ENCODE measurements at regions not wholly inside any gene's neighbourhood (a gene's known extent, or its start where the extent isn't known, plus 50 kb on each side); places are given as distances from the start of the nearest gene placed in this dataset.
"Not testable (repeated sequence)": the region's sequence is repeated elsewhere in the genome, so short reads cannot be mapped to it uniquely, and the experiment has no call there.

GRCh38 chr3:10706156-10706739, 109.8 kb upstream of the SLC6A11 start:
- no peak for DNase-seq (ENCODE audit: low read depth)

GRCh38 chr3:10706740-10707399, 109.2 kb upstream of the SLC6A11 start:
- DNase-seq (ENCODE audit: low read depth), result no peak

DNA sequence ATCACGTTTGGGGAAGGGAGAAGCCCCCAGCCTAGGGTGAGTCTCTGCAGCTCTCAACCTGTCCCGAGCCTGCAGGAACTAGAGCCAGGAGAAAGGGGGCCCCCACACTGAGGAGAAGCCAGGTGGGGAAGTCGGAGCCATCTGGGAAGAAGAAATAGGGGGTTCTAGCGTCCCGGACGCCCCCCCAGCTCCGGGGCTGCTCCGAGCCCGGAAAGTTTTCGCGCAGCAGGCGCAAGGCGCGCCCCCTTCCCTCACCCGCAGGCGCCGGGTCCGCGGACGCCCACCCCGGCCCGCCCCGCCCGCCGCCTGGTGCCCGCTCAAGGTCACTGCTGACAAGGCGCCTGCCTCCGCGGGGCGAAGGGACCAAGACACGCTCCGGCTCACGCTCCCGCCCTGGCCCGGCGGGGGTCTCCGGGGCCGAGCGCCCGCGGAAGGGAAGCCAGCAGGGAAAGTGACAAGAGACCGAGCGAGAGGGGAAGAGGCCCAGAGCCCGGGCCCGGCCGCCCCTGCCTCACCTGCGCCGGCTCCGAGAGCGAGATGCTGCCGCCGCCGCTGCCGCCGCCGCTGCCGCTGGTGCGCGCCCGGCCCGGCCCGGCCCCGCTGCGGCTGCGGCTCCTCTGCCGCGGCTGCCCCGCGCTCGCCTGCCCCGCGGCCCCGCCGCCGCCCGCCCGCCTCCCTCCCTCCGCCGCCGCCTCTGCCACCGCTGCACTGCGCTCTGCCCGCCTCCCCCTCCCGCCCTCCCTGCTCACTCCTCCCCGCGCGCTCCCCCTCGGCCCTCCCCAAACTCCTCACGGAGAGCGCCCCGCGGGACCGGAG, 108.4 kb upstream of the SLC6A11 start:
- no peak for DNase-seq (ENCODE audit: low read depth)

DNA sequence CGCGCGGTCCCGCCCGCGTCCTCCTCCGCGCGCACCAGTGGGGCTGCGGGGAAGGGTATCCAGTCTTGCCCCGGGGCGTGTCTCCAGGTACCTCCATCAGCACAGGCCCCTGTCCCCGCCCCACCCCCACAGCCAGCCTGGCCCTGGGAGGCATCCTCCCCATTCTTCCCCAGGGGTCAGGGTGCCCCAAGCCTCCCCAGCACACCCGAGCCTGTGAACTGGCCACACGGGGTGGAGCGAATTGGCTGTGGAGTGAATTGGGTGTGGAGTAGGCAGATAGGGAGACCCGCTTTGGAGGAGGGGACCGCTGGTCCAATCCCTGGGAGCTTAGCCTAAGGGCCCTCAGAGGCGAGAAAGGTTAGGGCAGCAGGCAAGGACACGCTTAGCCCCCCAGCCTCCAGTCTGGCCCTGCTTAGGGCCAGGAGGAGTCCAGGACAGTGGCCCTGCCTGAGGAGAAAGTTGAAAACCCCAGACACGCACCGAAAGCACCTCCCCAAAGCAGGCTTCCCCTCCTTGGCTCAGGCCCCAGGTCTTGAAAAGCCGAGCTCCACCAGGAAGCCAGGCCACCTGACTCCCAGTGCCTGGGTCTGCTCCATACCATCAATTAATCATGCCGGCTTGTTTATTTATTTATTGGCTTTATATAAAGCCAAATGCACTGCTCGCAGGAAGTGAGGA, 107.7 kb upstream of the SLC6A11 start:
- DNase-seq (ENCODE audit: low read depth), result no peak

DNA sequence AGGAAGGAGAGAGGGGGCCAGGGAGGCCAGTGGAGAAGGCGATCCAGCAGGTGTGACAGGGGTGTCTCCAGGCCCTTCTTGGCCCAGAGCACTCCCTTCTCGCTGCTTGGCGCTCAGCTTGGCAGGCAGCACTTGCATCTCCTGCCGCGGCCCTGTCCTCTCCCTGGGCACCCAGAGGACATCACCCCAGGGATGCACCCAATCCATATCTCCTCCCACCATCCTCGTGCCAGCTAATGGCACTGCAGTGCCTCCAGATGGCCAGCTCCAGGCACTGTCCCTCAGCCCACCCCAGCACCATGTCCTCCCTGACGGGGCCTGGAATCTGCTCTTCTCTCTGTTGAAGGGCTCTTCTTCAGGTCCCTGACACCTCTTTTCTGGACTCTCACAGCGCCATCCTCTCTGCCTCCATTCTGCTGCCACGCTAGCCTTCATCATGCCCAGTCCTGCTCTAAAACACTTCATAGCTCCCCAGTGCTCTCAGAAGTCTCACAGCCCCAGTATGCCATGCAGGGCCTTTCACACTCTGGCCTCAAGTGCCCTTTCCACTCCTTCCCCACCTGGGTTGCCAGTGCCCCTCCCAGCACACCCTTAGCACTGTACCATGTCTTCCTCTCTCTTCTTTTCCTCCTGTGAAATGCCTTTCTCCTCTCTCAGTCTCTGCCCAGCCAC, 106.8 kb upstream of the SLC6A11 start:
- no peak for DNase-seq (ENCODE audit: low read depth)

DNA sequence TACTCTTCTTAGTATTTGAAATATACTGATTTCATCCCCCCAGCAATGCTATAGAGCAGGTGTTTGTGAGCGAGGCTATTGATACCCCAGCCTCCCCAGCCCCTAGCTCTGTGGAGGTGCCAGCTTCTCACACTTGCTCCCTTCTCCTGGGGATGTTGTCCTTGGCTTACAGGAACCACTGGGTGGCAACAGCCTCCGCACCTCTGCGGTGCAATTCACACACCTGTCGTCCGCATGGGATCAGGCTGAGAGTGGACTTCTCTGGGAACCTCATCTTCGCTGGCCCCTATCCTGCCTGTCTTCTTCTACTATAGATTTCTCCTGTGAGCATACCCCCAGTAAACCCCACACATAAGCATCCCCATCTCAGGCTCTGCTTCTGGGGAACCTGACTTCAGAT, 103.9 kb upstream of the SLC6A11 start:
- DNase-seq (ENCODE audit: low read depth), result no peak

- DNase-seq (ENCODE audit: low read depth), result no peak
These were observed 102.4 kb upstream of the SLC6A11 start for GRCh38 chr3:10713656-10714055.

DNA sequence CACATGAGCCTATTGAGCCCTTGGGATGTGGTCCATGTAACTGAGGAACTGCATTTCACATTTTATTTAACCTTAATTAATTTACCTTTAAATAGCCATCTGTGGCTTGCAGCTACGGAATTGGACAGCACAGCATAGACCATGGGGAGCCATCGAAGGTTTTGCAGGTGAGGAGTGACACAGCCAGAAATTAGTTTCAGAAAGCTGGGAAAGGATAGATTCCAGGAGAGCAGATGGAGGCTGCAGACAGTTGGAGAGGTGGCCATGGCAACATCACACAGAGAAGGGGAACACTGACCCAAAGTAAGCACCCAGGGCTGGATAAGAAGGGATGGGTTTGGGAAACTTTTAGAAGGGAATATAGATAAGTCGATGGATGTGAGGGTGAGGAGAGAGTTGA, 100.1 kb upstream of the SLC6A11 start:
- DNase-seq (ENCODE audit: low read depth), result no peak

DNA sequence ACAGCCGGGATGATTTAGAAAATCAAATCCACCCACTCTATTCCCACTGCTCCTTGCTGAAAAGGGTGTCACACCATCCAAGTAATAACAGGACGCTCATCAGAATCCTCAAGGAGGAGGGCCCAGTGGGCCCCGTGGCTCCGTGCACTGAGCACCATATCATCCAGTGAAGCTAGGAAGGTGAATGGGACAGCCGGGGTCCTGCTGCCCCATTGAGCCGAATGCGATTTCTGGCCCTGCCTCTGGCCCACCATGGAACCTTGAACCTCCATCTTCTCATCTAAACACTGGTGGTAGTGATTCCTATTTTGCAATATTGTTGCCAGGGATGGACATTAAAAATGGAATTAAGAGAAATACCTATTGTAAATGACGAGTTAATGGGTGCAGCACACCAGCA, 99.1 kb upstream of the SLC6A11 start:
- DNase-seq (ENCODE audit: low read depth), result no peak

DNA sequence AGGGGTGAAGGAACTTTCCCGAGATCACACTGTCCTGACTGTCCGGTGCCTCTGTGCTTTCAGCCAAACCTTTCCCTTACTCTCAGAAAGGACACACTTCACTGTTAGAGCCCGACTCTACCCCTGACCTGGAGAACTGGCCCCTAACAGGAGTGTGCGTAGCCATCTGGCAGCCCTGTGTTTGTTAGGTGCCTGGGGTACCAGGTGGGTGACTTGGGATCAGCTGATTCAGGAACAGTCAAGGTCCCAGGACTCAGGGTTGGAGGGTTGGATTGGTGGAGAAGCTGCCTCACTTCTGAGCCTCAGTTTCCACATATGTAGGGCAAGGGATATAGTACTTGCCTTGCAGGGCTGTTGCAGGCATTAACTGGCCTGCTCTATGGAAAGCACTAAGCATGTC, 98.3 kb upstream of the SLC6A11 start:
- DNase-seq (ENCODE audit: low read depth), result no peak

- no peak for DNase-seq (ENCODE audit: low read depth)
These were observed 94.9 kb upstream of the SLC6A11 start for GRCh38 chr3:10721101-10721500.

DNA sequence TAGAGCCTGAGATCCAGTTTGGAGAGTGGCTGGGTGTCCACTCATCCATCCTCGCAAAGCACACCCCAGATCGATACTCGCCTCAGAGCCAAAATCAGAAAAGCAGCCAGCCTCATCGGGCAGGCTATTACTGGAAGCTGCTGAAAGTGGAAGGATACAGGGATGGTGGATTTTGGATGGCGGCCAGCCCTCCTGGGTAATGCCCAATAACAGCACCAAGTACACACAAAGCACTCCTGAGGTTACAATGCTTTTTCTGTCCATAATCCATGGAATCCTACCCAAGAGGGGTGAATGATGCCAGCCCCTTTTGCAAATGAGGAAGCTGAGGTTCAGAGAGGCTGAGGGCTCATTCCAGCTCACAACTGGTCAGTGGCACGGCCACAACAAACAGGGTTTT, 93.1 kb upstream of the SLC6A11 start:
- no peak for DNase-seq (ENCODE audit: low read depth)

DNA sequence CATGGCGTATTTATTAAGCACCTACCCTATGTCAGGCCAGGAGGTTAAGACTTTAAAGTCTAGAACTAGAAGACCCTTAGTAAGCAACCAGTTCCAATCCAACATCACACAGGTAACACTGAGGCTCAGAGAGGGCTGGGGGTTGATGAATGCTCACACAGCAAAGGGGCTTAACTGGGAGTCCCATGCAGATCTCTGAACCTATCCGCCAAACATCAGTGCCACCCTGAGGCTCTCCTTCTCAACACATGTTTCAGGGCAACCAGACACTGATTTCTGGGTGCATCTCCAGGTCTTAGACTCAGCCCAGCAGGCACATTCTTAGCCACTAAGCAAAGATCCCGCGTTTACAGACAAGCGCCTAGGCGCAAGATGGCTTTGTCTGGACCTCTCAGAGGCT, 92.0 kb upstream of the SLC6A11 start:
- no peak for DNase-seq (ENCODE audit: low read depth)

GRCh38 chr3:10725067-10725466, 91.0 kb upstream of the SLC6A11 start:
- no peak for DNase-seq (ENCODE audit: low read depth)

- DNase-seq (ENCODE audit: low read depth), result no peak
These were observed 90.2 kb upstream of the SLC6A11 start for GRCh38 chr3:10725846-10726245.

- no peak for DNase-seq (ENCODE audit: low read depth)
These were observed 89.2 kb upstream of the SLC6A11 start for GRCh38 chr3:10726787-10727186.

DNA sequence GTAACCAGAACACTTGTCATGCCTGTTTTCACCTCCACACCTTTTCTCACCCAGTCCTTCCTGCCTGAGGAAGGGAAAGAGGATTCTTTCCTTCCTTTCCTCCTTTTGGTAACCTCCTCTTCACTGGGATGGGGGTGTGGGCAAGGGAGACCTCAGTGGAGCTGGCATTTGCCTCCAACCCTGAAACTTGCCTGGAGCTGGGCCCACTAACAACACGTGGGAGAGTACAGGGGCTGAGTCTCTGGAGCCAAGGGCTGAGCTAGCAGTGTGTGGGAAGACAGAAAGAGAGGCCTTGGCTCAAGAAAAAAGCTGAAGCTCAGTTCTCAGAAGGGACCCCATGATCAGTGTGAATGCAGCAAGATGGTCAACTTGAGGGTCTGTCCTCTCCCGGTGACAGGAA, 86.6 kb upstream of the SLC6A11 start:
- DNase-seq (ENCODE audit: low read depth), result no peak

GRCh38 chr3:10732292-10732691, 83.7 kb upstream of the SLC6A11 start:
- DNase-seq (ENCODE audit: low read depth), result no peak

GRCh38 chr3:10733297-10733696, 82.7 kb upstream of the SLC6A11 start:
- no peak for DNase-seq (ENCODE audit: low read depth)

DNA sequence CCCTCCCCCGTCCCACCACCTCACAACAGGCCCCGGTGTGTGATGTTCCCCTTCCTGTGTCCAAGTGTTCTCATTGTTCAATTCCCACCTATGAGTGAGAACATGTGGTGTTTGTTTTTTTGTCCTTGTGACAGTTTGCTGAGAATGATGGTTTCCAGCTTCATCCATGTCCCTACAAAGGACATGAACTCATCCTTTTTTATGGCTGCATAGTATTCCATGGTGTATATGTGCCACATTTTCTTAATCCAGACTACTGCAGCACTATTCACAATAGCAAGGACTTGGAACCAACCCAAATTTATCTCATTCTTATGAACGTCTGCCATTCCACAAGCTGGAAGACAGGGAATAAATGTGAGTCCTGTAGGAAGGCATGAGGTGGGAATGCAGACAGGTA, 79.6 kb upstream of the SLC6A11 start:
- DNase-seq (ENCODE audit: low read depth), result not testable (repeated sequence)

- no peak for DNase-seq (ENCODE audit: low read depth)
These were observed 78.2 kb upstream of the SLC6A11 start for GRCh38 chr3:10737785-10738184.

DNA sequence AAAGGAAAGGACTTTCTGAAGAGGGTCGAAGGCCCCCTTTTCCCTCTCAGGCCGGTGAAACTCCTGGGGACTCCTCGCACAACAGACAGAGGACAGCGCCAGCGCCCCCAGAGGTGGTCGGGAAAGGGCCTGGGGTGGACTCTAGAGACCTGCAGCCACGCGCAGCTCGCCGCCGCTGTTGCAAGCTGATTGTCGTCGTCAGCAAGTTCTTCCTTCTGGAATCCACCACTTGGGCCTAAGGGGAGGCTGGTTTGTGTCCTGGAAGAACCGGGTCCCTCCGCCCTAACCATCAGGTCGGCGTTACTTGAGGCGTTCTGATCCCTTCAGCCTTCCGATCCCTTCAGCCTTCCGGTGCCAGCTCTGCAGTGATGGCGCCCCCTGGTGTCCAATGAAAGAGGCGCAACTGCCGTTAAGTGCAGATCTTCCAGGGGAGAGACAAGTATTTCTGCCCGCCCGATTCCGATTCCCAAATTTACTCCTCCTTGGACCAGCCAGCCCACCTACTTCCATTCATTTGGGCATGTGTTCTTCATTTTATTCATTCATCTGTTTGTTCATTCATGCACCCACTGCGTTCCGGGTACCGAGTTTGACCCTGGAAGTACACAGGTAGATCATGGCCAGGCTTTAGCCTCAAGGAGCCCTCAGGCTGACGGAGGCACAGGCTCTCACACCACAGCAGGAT, 77.2 kb upstream of the SLC6A11 start:
- DNase-seq (ENCODE audit: low read depth), result peak; percentile 60

Measured in stimulated activated CD8-positive, alpha-beta memory T cell treated with anti-CD3 and anti-CD28 coated beads, Interleukin-12 subunit alpha, Interleukin-12 subunit beta, amount 100 ng/mL, for 1 hour (primary cell).